ENCODE measurements at regions not wholly inside any gene's neighbourhood (a gene's known extent, or its start where the extent isn't known, plus 50 kb on each side); places are given as distances from the start of the nearest gene placed in this dataset.

DNA sequence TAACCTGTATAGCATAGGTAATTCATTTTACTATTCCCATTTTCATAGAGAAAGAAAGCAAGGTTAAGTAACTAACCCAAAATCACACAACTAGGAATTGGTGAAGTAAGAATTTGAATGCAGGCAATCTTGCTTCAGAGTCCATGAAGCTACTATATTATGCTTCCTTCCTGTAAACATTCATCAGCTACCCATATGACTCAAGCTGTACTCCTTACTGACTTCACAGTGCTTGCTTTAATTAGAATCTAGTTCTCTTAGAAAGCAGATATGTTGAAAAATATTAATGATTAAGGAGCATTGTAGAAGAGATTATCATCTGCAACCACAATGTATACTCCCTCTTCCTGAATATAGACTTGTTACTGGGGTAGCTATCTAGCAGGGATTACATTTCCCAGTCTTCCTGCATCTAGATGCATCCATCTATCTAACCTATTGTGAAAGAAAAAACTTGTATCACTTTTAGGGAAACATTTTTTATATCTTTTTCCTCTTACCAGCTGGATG lies 961.6 kb upstream of the CHAC2 start (continued):
- no peak for TF ChIP-seq WRNIP1 (IDR thresholded peaks at IDR 0.05; ENCODE audit: borderline replicate concordance, low read depth, low read length)

GRCh38 chr2:52794581-52794980 lies 973.0 kb upstream of the CHAC2 start:
- Histone ChIP-seq H3K36me3 (ENCODE audit: control insufficient read depth in 2 of 2, insufficient read depth in 2 of 2, low read length in 1 of 2) (no peaks in the 10 kb centered on the region), H3K27me3 (replicated peaks in 1 of 2; ENCODE audit: control insufficient read depth in 2 of 2, insufficient read depth in 2 of 2, low read length in 1 of 2) (no peaks in the 10 kb centered on the region), H3K4me1 (ENCODE audit: control insufficient read depth, insufficient read depth, low read length) (no peaks in the 10 kb centered on the region), H3K79me2 (ENCODE audit: control insufficient read depth, insufficient read depth, low read length) (no peaks in the 10 kb centered on the region), H3K9me3 (replicated peaks; ENCODE audit: control insufficient read depth, insufficient read depth, low read length) (no peaks in the 10 kb centered on the region), H2AFZ (ENCODE audit: control insufficient read depth, low read depth, low read length) (no peak overlapping the region), H3K4me2 (ENCODE audit: control insufficient read depth, insufficient read depth) (no peak overlapping the region), H3K27ac (ENCODE audit: control insufficient read depth, insufficient read depth) (no peak overlapping the region), H4K20me1 (ENCODE audit: control insufficient read depth, insufficient read depth) (no peaks in the 10 kb centered on the region), H3K4me3 (no peak overlapping the region), H3K9ac (ENCODE audit: control insufficient read depth, insufficient read depth, low read length) (no peak overlapping the region)
- BruUV-seq (replicated peaks) = no TSS peak
- RAD21 ChIA-PET (ENCODE audit: unreplicated experiment) = no interaction called here
- FAIRE-seq (no peak), DNase-seq (ENCODE audit: low read depth, low spot score) (no peak), ATAC-seq (no peak)
- in situ Hi-C loops (cut with MboI) = no loop called here
- 47% methylated on average over 2 of the region's 2 CpGs for WGBS (ENCODE audit: insufficient coverage, insufficient replicate concordance, low lambda C conversion rate, missing lambda C conversion rate)
- SMC1A ChIA-PET (ENCODE audit: uncharacterized antibody, unreplicated experiment) = no interaction called here
- CTCF ChIA-PET = no interaction called here
- POLR2A ChIA-PET = no interaction called here
- intact Hi-C loops (cut with micrococcal nuclease; ENCODE audit: unreplicated experiment) = no loop called here
- TF ChIP-seq CBFB (IDR thresholded peaks at IDR 0.05; ENCODE audit: low read depth) = no peak
- no peak for TF ChIP-seq RCOR1 (conservative IDR thresholded peaks at IDR 0.05; ENCODE audit: low read depth, low read length)
- no peak for TF ChIP-seq HDAC6 (IDR thresholded peaks at IDR 0.05; ENCODE audit: unreplicated experiment)
- TF ChIP-seq, protein P1, sequence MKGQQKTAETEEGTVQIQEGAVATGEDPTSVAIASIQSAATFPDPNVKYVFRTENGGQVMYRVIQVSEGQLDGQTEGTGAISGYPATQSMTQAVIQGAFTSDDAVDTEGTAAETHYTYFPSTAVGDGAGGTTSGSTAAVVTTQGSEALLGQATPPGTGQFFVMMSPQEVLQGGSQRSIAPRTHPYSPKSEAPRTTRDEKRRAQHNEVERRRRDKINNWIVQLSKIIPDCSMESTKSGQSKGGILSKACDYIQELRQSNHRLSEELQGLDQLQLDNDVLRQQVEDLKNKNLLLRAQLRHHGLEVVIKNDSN (IDR thresholded peaks at IDR 0.05; ENCODE audit: borderline replicate concordance, extremely low read length, insufficient read depth, low read depth, low read length) = no peak
- no peak for TF ChIP-seq SIN3A (IDR thresholded peaks at IDR 0.05; ENCODE audit: low read depth, low read length)
- no peak for TF ChIP-seq NFIC (IDR thresholded peaks at IDR 0.05; ENCODE audit: low read depth, low read length)
- TF ChIP-seq, protein P2, sequence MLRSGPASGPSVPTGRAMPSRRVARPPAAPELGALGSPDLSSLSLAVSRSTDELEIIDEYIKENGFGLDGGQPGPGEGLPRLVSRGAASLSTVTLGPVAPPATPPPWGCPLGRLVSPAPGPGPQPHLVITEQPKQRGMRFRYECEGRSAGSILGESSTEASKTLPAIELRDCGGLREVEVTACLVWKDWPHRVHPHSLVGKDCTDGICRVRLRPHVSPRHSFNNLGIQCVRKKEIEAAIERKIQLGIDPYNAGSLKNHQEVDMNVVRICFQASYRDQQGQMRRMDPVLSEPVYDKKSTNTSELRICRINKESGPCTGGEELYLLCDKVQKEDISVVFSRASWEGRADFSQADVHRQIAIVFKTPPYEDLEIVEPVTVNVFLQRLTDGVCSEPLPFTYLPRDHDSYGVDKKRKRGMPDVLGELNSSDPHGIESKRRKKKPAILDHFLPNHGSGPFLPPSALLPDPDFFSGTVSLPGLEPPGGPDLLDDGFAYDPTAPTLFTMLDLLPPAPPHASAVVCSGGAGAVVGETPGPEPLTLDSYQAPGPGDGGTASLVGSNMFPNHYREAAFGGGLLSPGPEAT (IDR thresholded peaks at IDR 0.05; ENCODE audit: low read depth) = no peak
- no peak for TF ChIP-seq POLR2AphosphoS5 (IDR thresholded peaks at IDR 0.05; ENCODE audit: low read length)
- no peak for TF ChIP-seq TCF3 (IDR thresholded peaks at IDR 0.05; ENCODE audit: borderline replicate concordance, insufficient read depth, low read depth, low read length)
- TF ChIP-seq PBX3 (IDR thresholded peaks at IDR 0.05; ENCODE audit: insufficient replicate concordance, low read depth, low read length) = no peak
- no peak for TF ChIP-seq SMAD1 (IDR thresholded peaks at IDR 0.05; ENCODE audit: low read depth, partially characterized antibody)
- TF ChIP-seq ZZZ3 (IDR thresholded peaks at IDR 0.05; ENCODE audit: control insufficient read depth, insufficient read length, low read depth) = no peak
- no peak for TF ChIP-seq ASH2L (IDR thresholded peaks at IDR 0.05; ENCODE audit: borderline replicate concordance, low read depth)
- TF ChIP-seq RAD21 (IDR thresholded peaks at IDR 0.05; ENCODE audit: insufficient read depth, low read depth, low read length) = no peak
